GM12878 (cell line): ENCODE measurements at regions not wholly inside any gene's neighbourhood (a gene's known extent, or its start where the extent isn't known, plus 50 kb on each side); places are given as distances from the start of the nearest gene placed in this dataset.

Experiments
- ATAC-seq: fragments of 200-7000 bp; cut with Tn5 transposase; 3 replicates; pipeline ENCODE4 v1.9.1; 2020; ENCODE audit warnings: mild to moderate bottlenecking, moderate library complexity
- BruUV-seq: library from RNA; stranded (reverse); fragments of 400-500 nt; replicated peaks from 2 replicates; lab custom pipeline; 2021; lab: Mats Ljungman, UMichigan
- CTCF ChIA-PET: fragments of 300-600 bp; sonication (Branson Sonifier 250); formaldehyde crosslinking; extraction: SDS; loops from one replicate; lab custom pipeline; 2021; ENCODE audit warnings: inconsistent platforms; lab: Yijun Ruan, JAX
- POLR2A ChIA-PET: fragments of 350-600 bp; formaldehyde crosslinking; extraction: SDS; loops from one replicate; lab custom pipeline; 2021; ENCODE audit warnings: inconsistent platforms; lab: Charles Lee
- RAD21 ChIA-PET: fragments of 300-600 bp; sonication (Branson Sonifier 250); formaldehyde crosslinking; loops from one replicate; lab custom pipeline; 2023; ENCODE audit warnings: antibody characterized with exemption; ENCODE audit not compliant: unreplicated experiment; lab: Charles Lee
- SMC1A ChIA-PET: fragments of 300-600 bp; sonication (Branson Sonifier 250); formaldehyde crosslinking; loops from one replicate; lab custom pipeline; 2023; ENCODE audit not compliant: unreplicated experiment, uncharacterized antibody; lab: Charles Lee
- DNase-seq: peaks from one replicate; pipeline ENCODE4 v3.0.0-alpha.2; 2011; ENCODE audit warnings: low read depth, low spot score
- FAIRE-seq: peaks from 3 replicates; lab custom pipeline; 2011; peaks lifted over from hg19 to GRCh38; lab: Jason Lieb, UNC
- H2AFZ ChIP-seq: 2 replicates; pipeline ENCODE4 v1.6.0; 2011; ENCODE audit warnings: low read depth, low read length, control low read depth; ENCODE audit not compliant: control insufficient read depth
- H3K27ac ChIP-seq: 2 replicates; pipeline ENCODE4 v1.5.1; 2011; ENCODE audit warnings: control low read depth; ENCODE audit not compliant: control insufficient read depth, insufficient read depth
- H3K27me3 ChIP-seq, 2 experiments: replicated peaks in 1 of 2; 2 replicates each; pipeline versions ENCODE4 v1.6.0 to v1.6.1; 2011; ENCODE audit warnings: low read length in 1 of 2; ENCODE audit not compliant: control insufficient read depth in 2 of 2, insufficient read depth in 2 of 2
- H3K36me3 ChIP-seq, 2 experiments: 2 replicates each; pipeline ENCODE4 v1.5.1; 2011; ENCODE audit warnings: low read length in 1 of 2; ENCODE audit not compliant: control insufficient read depth in 2 of 2, insufficient read depth in 2 of 2
- H3K4me1 ChIP-seq: 2 replicates; pipeline ENCODE4 v1.6.1; 2011; ENCODE audit warnings: mild to moderate bottlenecking, low read length, moderate library complexity, mixed read lengths; ENCODE audit not compliant: control insufficient read depth, insufficient read depth
- H3K4me2 ChIP-seq: 2 replicates; pipeline ENCODE4 v1.6.0; 2011; ENCODE audit warnings: control low read depth; ENCODE audit not compliant: control insufficient read depth, insufficient read depth
- H3K4me3 ChIP-seq: fragments of 200-600 bp; sonication (generic); 2 replicates; pipeline ENCODE4 v1.5.1; 2016
- H3K79me2 ChIP-seq: 2 replicates; pipeline ENCODE4 v1.6.0; 2011; ENCODE audit warnings: low read length; ENCODE audit not compliant: control insufficient read depth, insufficient read depth
- H3K9ac ChIP-seq: 2 replicates; pipeline ENCODE4 v1.8.0; 2011; ENCODE audit warnings: low read length, control low read depth, mixed read lengths; ENCODE audit not compliant: control insufficient read depth, insufficient read depth
- H3K9me3 ChIP-seq: replicated peaks from 3 replicates; pipeline ENCODE4 v1.5.1; 2011; ENCODE audit warnings: mild to moderate bottlenecking, low read length; ENCODE audit not compliant: control insufficient read depth, insufficient read depth
- H4K20me1 ChIP-seq: 2 replicates; pipeline ENCODE4 v1.6.0; 2011; ENCODE audit not compliant: control insufficient read depth, insufficient read depth
- CREM ChIP-seq: IDR thresholded peaks from 2 replicates; pipeline ENCODE4 v1.6.1; 2014; ENCODE audit warnings: antibody characterized with exemption, low read depth
- CTCF ChIP-seq, 3 experiments: IDR thresholded peaks in 2 of 3; conservative IDR thresholded peaks in 1 of 3; 2 replicates each; pipeline ENCODE4 v1.5.1; 2011; ENCODE audit warnings: low read depth in 3 of 3, low read length in 3 of 3, mild to moderate bottlenecking in 3 of 3, control low read depth in 2 of 3, moderate library complexity in 2 of 3, inconsistent platforms in 1 of 3, mixed read lengths in 1 of 3; ENCODE audit not compliant: control insufficient read depth in 2 of 3, insufficient read depth in 1 of 3; ENCODE audit errors: extremely low read depth in 1 of 3
- MEF2A ChIP-seq: IDR thresholded peaks from 2 replicates; pipeline ENCODE4 v1.6.1; 2011; ENCODE audit warnings: low read depth, mild to moderate bottlenecking, low read length, moderate library complexity; ENCODE audit not compliant: insufficient read depth
- NBN ChIP-seq: fragments of 450-650 bp; IDR thresholded peaks from 2 replicates; pipeline ENCODE4 v1.6.1; 2016
- NRF1 ChIP-seq: conservative IDR thresholded peaks from 2 replicates; pipeline ENCODE4 v1.6.1; 2011; ENCODE audit warnings: mild to moderate bottlenecking, low read depth, low read length, improper control_type of control experiment
- PKNOX1 ChIP-seq: fragments of 450-650 bp; IDR thresholded peaks from 2 replicates; pipeline ENCODE4 v1.6.1; 2016; ENCODE audit warnings: mild to moderate bottlenecking
- RBBP5 ChIP-seq: fragments of 200-600 bp; sonication (generic); conservative IDR thresholded peaks from 2 replicates; pipeline ENCODE4 v1.6.1; 2016
- SP1 ChIP-seq: IDR thresholded peaks from one replicate; pipeline ENCODE4 v1.6.1; 2011; ENCODE audit warnings: low read depth, low read length
- TBL1XR1 ChIP-seq: IDR thresholded peaks from 2 replicates; pipeline ENCODE4 v1.6.1; 2012; ENCODE audit warnings: low read depth, low read length, improper control_type of control experiment
- WGBS: methylation state at CpG from one replicate; pipeline ENCODE4 v1.1.6; 2016; ENCODE audit warnings: low lambda C conversion rate; ENCODE audit not compliant: insufficient replicate concordance, insufficient coverage; ENCODE audit errors: missing lambda C conversion rate; 5-methylcytosine and 5-hydroxymethylcytosine counted together
- in situ Hi-C: fragments of 300-500 bp; cut with MboI; formaldehyde crosslinking; loops from 9 replicates; pipeline ENCODE4 v1.14.3; 2018; ENCODE audit warnings: mixed read lengths
- intact Hi-C: fragments of 100-400 bp; cut with micrococcal nuclease; formaldehyde crosslinking; loops from one replicate; pipeline ENCODE4 v1.14.2; 2022; ENCODE audit not compliant: unreplicated experiment
- TF ChIP-seq, protein P1 (sequence below): fragments of 450-650 bp; IDR thresholded peaks from 2 replicates; pipeline ENCODE4 v1.6.1; 2018; ENCODE audit warnings: mild to moderate bottlenecking, low read depth, moderate library complexity; ENCODE audit not compliant: partially characterized antibody

DNA sequence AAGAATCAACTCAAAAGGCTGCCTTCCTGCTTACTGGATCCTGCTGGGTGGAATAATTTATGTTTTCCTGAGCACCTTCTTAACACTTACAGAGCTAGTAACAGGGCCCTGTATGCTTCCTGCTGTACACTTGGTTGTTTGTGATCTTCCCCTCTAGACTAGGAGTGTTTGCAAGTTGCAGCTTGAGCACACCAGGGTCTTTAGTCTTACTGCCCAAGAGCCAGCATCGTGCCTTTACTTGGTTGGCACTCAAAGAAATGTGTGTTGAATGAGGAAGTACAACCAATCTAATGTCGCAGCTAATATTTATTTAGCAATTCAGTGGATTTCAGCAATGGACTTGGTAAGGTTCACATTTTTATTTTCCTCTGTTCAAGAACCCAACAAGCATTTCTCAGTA, 57.5 kb upstream of the HAND1 start:
- no TSS peak for BruUV-seq
- intact Hi-C loops = no loop called here
- ChIA-PET RAD21 (no interaction called here), CTCF (interaction anchor here (1.0 kb wide), 1 partner anchor 15 kb away, joined by 4 read pairs; no protein-coding TSS in a partner anchor), POLR2A (no interaction called here), SMC1A (no interaction called here)
- H3K36me3 ChIP-seq = no peaks in the 10 kb centered on the region
- no peak for DNase-seq
- 54% methylated on average over 2 of the region's 2 CpGs for WGBS
- no peak overlapping the region for H3K9ac ChIP-seq
- no peak overlapping the region for H3K27ac ChIP-seq
- H3K27me3 ChIP-seq = no peaks in the 10 kb centered on the region; a peak in 1 of 4 replicates
- no peaks in the 10 kb centered on the region for H4K20me1 ChIP-seq
- in situ Hi-C loops = no loop called here
- no peak for FAIRE-seq
- H3K4me2 ChIP-seq = no peak overlapping the region
- ATAC-seq = no peak
- no peaks in the 10 kb centered on the region for H3K4me1 ChIP-seq
- H3K4me3 ChIP-seq = no peak overlapping the region
- no peak overlapping the region for H2AFZ ChIP-seq
- TF ChIP-seq, protein P1, sequence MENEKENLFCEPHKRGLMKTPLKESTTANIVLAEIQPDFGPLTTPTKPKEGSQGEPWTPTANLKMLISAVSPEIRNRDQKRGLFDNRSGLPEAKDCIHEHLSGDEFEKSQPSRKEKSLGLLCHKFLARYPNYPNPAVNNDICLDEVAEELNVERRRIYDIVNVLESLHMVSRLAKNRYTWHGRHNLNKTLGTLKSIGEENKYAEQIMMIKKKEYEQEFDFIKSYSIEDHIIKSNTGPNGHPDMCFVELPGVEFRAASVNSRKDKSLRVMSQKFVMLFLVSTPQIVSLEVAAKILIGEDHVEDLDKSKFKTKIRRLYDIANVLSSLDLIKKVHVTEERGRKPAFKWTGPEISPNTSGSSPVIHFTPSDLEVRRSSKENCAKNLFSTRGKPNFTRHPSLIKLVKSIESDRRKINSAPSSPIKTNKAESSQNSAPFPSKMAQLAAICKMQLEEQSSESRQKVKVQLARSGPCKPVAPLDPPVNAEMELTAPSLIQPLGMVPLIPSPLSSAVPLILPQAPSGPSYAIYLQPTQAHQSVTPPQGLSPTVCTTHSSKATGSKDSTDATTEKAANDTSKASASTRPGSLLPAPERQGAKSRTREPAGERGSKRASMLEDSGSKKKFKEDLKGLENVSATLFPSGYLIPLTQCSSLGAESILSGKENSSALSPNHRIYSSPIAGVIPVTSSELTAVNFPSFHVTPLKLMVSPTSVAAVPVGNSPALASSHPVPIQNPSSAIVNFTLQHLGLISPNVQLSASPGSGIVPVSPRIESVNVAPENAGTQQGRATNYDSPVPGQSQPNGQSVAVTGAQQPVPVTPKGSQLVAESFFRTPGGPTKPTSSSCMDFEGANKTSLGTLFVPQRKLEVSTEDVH = no peak
- no peak for TF ChIP-seq SP1
- no peak for TF ChIP-seq CTCF (IDR thresholded peaks at IDR 0.05 in 2 of 3, conservative IDR thresholded peaks at IDR 0.05 in 1 of 3; ENCODE audit: control insufficient read depth in 2 of 3, extremely low read depth in 1 of 3, insufficient read depth in 1 of 3, low read depth in 3 of 3, low read length in 3 of 3)
- no peak for TF ChIP-seq RBBP5
- TF ChIP-seq CREM = no peak
- TF ChIP-seq PKNOX1 = no peak
- TF ChIP-seq NRF1 = no peak
- no peak for TF ChIP-seq MEF2A
- TF ChIP-seq TBL1XR1 = no peak
- TF ChIP-seq NBN = no peak
- no peaks in the 10 kb centered on the region for H3K9me3 ChIP-seq
- H3K79me2 ChIP-seq = no peaks in the 10 kb centered on the region
